ENCODE measurements at regions not wholly inside any gene's neighbourhood (a gene's known extent, or its start where the extent isn't known, plus 50 kb on each side); places are given as distances from the start of the nearest gene placed in this dataset.
A peak's percentile ranks its signal among the peaks of the same experiment; 100 is the strongest.

- POLR2A ChIA-PET, result no interaction called here
These were observed 68.7 kb upstream of the PTCSC3 start for GRCh38 chr14:36245223-36245622.

DNA sequence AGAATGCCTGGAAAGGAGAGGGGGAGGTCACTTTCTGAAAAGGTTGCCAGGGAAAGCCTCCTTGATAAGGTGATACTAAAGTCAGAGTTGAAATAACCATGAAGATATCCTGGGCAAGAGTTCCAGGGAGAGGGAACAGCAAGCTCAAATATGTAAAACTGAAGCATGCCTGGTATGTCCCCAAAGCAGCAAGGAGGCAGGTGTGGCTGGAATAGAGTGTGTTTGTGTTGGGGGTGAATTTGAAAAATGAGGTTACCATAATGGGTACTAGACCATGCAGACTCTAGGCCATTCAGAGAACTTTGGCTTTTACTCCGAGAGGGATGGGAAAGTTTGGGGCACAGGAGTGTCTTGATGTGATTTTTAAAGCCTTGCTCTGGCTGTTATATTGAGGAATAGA, 66.7 kb upstream of the PTCSC3 start:
- Histone ChIP-seq H3K79me2 (ENCODE audit: insufficient read depth, low read depth, low read length) (no peaks in the 10 kb centered on the region), H3K9me3 (ENCODE audit: low read length) (no peaks in the 10 kb centered on the region), H3K27ac (ENCODE audit: low read depth, low read length, poor library complexity, severe bottlenecking) (no peak overlapping the region), H2AFZ (ENCODE audit: low read length) (no peak overlapping the region), H3K4me3 (ENCODE audit: low read depth, low read length, poor library complexity, severe bottlenecking) (no peak overlapping the region), H3K4me1 (ENCODE audit: insufficient read depth, low read length, poor library complexity, severe bottlenecking) (no peaks in the 10 kb centered on the region), H3K9me2 (ENCODE audit: insufficient read depth, low read length) (no peaks in the 10 kb centered on the region), H4K20me1 (ENCODE audit: insufficient read depth, low read length) (no peaks in the 10 kb centered on the region), H3K36me3 (ENCODE audit: insufficient read depth, low read length) (no peaks in the 10 kb centered on the region), H3K4me2 (ENCODE audit: low read length) (no peak overlapping the region)
- no peak for DNase-seq (ENCODE audit: low spot score)
- CTCF ChIA-PET (ENCODE audit: unreplicated experiment), result no interaction called here
- no TSS peak for BruUV-seq (replicated peaks)
- TF ChIP-seq, protein P1, sequence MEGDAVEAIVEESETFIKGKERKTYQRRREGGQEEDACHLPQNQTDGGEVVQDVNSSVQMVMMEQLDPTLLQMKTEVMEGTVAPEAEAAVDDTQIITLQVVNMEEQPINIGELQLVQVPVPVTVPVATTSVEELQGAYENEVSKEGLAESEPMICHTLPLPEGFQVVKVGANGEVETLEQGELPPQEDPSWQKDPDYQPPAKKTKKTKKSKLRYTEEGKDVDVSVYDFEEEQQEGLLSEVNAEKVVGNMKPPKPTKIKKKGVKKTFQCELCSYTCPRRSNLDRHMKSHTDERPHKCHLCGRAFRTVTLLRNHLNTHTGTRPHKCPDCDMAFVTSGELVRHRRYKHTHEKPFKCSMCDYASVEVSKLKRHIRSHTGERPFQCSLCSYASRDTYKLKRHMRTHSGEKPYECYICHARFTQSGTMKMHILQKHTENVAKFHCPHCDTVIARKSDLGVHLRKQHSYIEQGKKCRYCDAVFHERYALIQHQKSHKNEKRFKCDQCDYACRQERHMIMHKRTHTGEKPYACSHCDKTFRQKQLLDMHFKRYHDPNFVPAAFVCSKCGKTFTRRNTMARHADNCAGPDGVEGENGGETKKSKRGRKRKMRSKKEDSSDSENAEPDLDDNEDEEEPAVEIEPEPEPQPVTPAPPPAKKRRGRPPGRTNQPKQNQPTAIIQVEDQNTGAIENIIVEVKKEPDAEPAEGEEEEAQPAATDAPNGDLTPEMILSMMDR (conservative IDR thresholded peaks at IDR 0.05; ENCODE audit: low read length), result no peak
- no peak for TF ChIP-seq EZH2phosphoT487 (IDR thresholded peaks at IDR 0.05; ENCODE audit: borderline replicate concordance, low read depth, low read length)
- intact Hi-C loops (cut with micrococcal nuclease; ENCODE audit: unreplicated experiment), result no loop called here
- POLR2A ChIA-PET, result interaction anchor here (0.9 kb wide), 1 partner anchor 12 kb away, joined by 3 read pairs; no protein-coding TSS in a partner anchor

More at GRCh38 chr14:36245223-36245622, 68.7 kb upstream of the PTCSC3 start:
- no peaks in the 10 kb centered on the region for H3K36me3 ChIP-seq (ENCODE audit: insufficient read depth, low read length)
- no peaks in the 10 kb centered on the region for H3K9me3 ChIP-seq (ENCODE audit: low read length)
- intact Hi-C loops (cut with micrococcal nuclease; ENCODE audit: unreplicated experiment), result no loop called here
- BruUV-seq (replicated peaks), result no TSS peak
- no peak overlapping the region for H3K4me3 ChIP-seq (ENCODE audit: low read depth, low read length, poor library complexity, severe bottlenecking)
- H3K4me1 ChIP-seq (ENCODE audit: insufficient read depth, low read length, poor library complexity, severe bottlenecking), result no peaks in the 10 kb centered on the region
- H3K27ac ChIP-seq (ENCODE audit: low read depth, low read length, poor library complexity, severe bottlenecking), result no peak overlapping the region
- no peak overlapping the region for H2AFZ ChIP-seq (ENCODE audit: low read length)
- no peaks in the 10 kb centered on the region for H4K20me1 ChIP-seq (ENCODE audit: insufficient read depth, low read length)
- no peak for DNase-seq (ENCODE audit: low spot score)
- no peaks in the 10 kb centered on the region for H3K79me2 ChIP-seq (ENCODE audit: insufficient read depth, low read depth, low read length)
- CTCF ChIA-PET (ENCODE audit: unreplicated experiment), result no interaction called here
- H3K4me2 ChIP-seq (ENCODE audit: low read length), result no peak overlapping the region
- H3K9me2 ChIP-seq (ENCODE audit: insufficient read depth, low read length), result no peaks in the 10 kb centered on the region
- TF ChIP-seq, protein P1 (conservative IDR thresholded peaks at IDR 0.05; ENCODE audit: low read length), result no peak
- TF ChIP-seq EZH2phosphoT487 (IDR thresholded peaks at IDR 0.05; ENCODE audit: borderline replicate concordance, low read depth, low read length), result no peak

GRCh38 chr14:36241183-36241582, 64.7 kb upstream of the PTCSC3 start:
- Histone ChIP-seq H3K79me2 (ENCODE audit: insufficient read depth, low read depth, low read length) (no peaks in the 10 kb centered on the region), H3K27ac (ENCODE audit: low read depth, low read length, poor library complexity, severe bottlenecking) (no peak overlapping the region), H3K4me1 (ENCODE audit: insufficient read depth, low read length, poor library complexity, severe bottlenecking) (no peaks in the 10 kb centered on the region), H3K36me3 (ENCODE audit: insufficient read depth, low read length) (no peaks in the 10 kb centered on the region), H3K9me2 (ENCODE audit: insufficient read depth, low read length) (no peaks in the 10 kb centered on the region), H3K9me3 (ENCODE audit: low read length) (no peaks in the 10 kb centered on the region), H3K4me3 (ENCODE audit: low read depth, low read length, poor library complexity, severe bottlenecking) (no peak overlapping the region), H2AFZ (ENCODE audit: low read length) (no peak overlapping the region), H4K20me1 (ENCODE audit: insufficient read depth, low read length) (no peaks in the 10 kb centered on the region), H3K4me2 (ENCODE audit: low read length) (no peak overlapping the region)
- CTCF ChIA-PET (ENCODE audit: unreplicated experiment), result no interaction called here
- BruUV-seq (replicated peaks), result no TSS peak
- intact Hi-C loops (cut with micrococcal nuclease; ENCODE audit: unreplicated experiment), result no loop called here
- no peak for DNase-seq (ENCODE audit: low spot score)
- POLR2A ChIA-PET, result interaction anchor here (0.7 kb wide), 1 partner anchor 208 kb away, joined by 3 read pairs; no protein-coding TSS in a partner anchor
- no peak for TF ChIP-seq EZH2phosphoT487 (IDR thresholded peaks at IDR 0.05; ENCODE audit: borderline replicate concordance, low read depth, low read length)
- TF ChIP-seq, protein P1 (conservative IDR thresholded peaks at IDR 0.05; ENCODE audit: low read length), result peak; percentile 52
